Caco-2 (cell line): ENCODE measurements at regions not wholly inside any gene's neighbourhood (a gene's known extent, or its start where the extent isn't known, plus 50 kb on each side); places are given as distances from the start of the nearest gene placed in this dataset.

Experiments used
- BruUV-seq: library from RNA; stranded (reverse); fragments of 400-500 nt; replicated peaks from 2 replicates; lab custom pipeline; 2021; lab: Mats Ljungman, UMichigan
- CTCF ChIA-PET: fragments of 300-600 bp; sonication (Branson Sonifier 250); formaldehyde crosslinking; loops from one replicate; lab custom pipeline; 2022; ENCODE audit warnings: antibody characterized with exemption; lab: Charles Lee
- POLR2A ChIA-PET: fragments of 300-600 bp; sonication (Branson Sonifier 250); formaldehyde crosslinking; loops from one replicate; lab custom pipeline; 2022; ENCODE audit warnings: antibody characterized with exemption; lab: Charles Lee
- DNase-seq, 2 experiments: peaks; one replicate each; pipeline versions ENCODE4 v3.0.0 to v3.0.0-alpha.2; 2020 to 2022
- H3K27me3 ChIP-seq: replicated peaks from 2 replicates; pipeline ENCODE4 v1.6.0; 2011; ENCODE audit warnings: low read length; ENCODE audit not compliant: control insufficient read depth, insufficient read depth
- H3K36me3 ChIP-seq: 2 replicates; pipeline ENCODE4 v1.5.1; 2011; ENCODE audit warnings: low read length; ENCODE audit not compliant: control insufficient read depth, insufficient read depth
- H3K4me1 ChIP-seq: fragments of 250-450 bp; sonication (Bioruptor Pico); 2 replicates; pipeline ENCODE4 v1.5.1; 2020; ENCODE audit warnings: mild to moderate bottlenecking
- H3K4me3 ChIP-seq: 2 replicates; pipeline ENCODE4 v1.5.1; 2011; ENCODE audit warnings: low read depth, mild to moderate bottlenecking, control low read depth, low read length
- H3K9me3 ChIP-seq: fragments of 250-450 bp; sonication (Bioruptor Pico); 2 replicates; pipeline ENCODE4 v1.5.1; 2020; ENCODE audit warnings: mild to moderate bottlenecking, moderate library complexity
- H3K27ac Mint-ChIP-seq: one replicate; pipeline ENCODE4 v1.8.0; 2022; ENCODE audit warnings: mixed read lengths; ENCODE audit not compliant: unreplicated experiment
- H3K27me3 Mint-ChIP-seq: one replicate; pipeline ENCODE4 v1.8.0; 2022; ENCODE audit warnings: mixed read lengths; ENCODE audit not compliant: insufficient read depth, unreplicated experiment
- H3K36me3 Mint-ChIP-seq: one replicate; pipeline ENCODE4 v1.8.0; 2022; ENCODE audit warnings: mild to moderate bottlenecking, mixed read lengths; ENCODE audit not compliant: insufficient read depth, unreplicated experiment
- H3K4me1 Mint-ChIP-seq: one replicate; pipeline ENCODE4 v1.8.0; 2022; ENCODE audit warnings: low read depth, mixed read lengths; ENCODE audit not compliant: unreplicated experiment
- H3K4me3 Mint-ChIP-seq: one replicate; pipeline ENCODE4 v1.8.0; 2022; ENCODE audit warnings: mild to moderate bottlenecking, moderate library complexity, mixed read lengths; ENCODE audit not compliant: unreplicated experiment
- H3K9me3 Mint-ChIP-seq: one replicate; pipeline ENCODE4 v1.8.0; 2022; ENCODE audit warnings: mixed read lengths; ENCODE audit not compliant: unreplicated experiment
- intact Hi-C: fragments of 100-400 bp; cut with micrococcal nuclease; formaldehyde crosslinking; loops from one replicate; pipeline ENCODE4 v1.10.0; 2022; ENCODE audit not compliant: unreplicated experiment
- TF ChIP-seq, protein P1 (sequence below), 2 experiments: fragments of 200-600 bp in 1 of 2; IDR thresholded peaks; 1 replicate in 1 of 2; 2 replicates in 1 of 2; pipeline versions ENCODE4 v1.5.1 to v1.8.0; 2011 to 2022; ENCODE audit warnings: antibody characterized with exemption in 1 of 2, control low read depth in 1 of 2, inconsistent platforms in 1 of 2, low read depth in 1 of 2, low read length in 1 of 2, mild to moderate bottlenecking in 1 of 2, moderate library complexity in 1 of 2; ENCODE audit not compliant: insufficient read depth in 1 of 2, severe bottlenecking in 1 of 2, unreplicated experiment in 1 of 2

DNA sequence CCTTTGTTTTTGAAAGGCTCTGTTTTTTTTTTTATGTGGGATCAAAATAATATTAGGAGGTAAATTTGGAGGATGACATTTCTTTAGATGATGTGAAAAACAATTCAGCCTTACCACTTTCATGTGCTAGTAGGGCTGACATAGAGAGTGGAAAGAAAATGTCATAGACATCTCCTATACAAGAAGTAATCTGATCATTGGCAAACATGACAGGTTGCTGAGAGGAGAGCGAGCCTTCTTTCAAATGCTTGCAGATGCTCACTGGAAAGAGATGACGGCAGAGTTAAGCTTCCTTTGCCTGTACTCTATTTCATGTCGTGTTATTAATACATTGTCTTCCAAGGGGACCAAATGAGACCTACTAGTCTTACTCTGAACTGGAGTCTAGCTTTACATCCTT is 160.1 kb upstream of the DAP start:
- Mint-ChIP-seq H3K4me1 (no peaks in the 10 kb centered on the region), H3K27ac (no peak overlapping the region), H3K27me3 (peaks cover 29% of the 10 kb centered on the region), H3K36me3 (no peaks in the 10 kb centered on the region), H3K4me3 (no peak overlapping the region), H3K9me3 (no peaks in the 10 kb centered on the region)
- CTCF ChIA-PET, result no interaction called here
- intact Hi-C loops, result no loop called here
- no TSS peak for BruUV-seq
- no peak for DNase-seq
- POLR2A ChIA-PET, result no interaction called here
- Histone ChIP-seq H3K4me1 (no peaks in the 10 kb centered on the region), H3K36me3 (no peaks in the 10 kb centered on the region), H3K4me3 (no peak overlapping the region), H3K27me3 (no peaks in the 10 kb centered on the region), H3K9me3 (0 out of 2 replicates have a peak, but pooled peaks cover 4% of the 10 kb centered on the region)
- TF ChIP-seq, protein P1, sequence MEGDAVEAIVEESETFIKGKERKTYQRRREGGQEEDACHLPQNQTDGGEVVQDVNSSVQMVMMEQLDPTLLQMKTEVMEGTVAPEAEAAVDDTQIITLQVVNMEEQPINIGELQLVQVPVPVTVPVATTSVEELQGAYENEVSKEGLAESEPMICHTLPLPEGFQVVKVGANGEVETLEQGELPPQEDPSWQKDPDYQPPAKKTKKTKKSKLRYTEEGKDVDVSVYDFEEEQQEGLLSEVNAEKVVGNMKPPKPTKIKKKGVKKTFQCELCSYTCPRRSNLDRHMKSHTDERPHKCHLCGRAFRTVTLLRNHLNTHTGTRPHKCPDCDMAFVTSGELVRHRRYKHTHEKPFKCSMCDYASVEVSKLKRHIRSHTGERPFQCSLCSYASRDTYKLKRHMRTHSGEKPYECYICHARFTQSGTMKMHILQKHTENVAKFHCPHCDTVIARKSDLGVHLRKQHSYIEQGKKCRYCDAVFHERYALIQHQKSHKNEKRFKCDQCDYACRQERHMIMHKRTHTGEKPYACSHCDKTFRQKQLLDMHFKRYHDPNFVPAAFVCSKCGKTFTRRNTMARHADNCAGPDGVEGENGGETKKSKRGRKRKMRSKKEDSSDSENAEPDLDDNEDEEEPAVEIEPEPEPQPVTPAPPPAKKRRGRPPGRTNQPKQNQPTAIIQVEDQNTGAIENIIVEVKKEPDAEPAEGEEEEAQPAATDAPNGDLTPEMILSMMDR (IDR thresholded peaks at IDR 0.05; ENCODE audit: insufficient read depth in 1 of 2, low read depth in 1 of 2, low read length in 1 of 2, severe bottlenecking in 1 of 2, unreplicated experiment in 1 of 2), result no peak

DNA sequence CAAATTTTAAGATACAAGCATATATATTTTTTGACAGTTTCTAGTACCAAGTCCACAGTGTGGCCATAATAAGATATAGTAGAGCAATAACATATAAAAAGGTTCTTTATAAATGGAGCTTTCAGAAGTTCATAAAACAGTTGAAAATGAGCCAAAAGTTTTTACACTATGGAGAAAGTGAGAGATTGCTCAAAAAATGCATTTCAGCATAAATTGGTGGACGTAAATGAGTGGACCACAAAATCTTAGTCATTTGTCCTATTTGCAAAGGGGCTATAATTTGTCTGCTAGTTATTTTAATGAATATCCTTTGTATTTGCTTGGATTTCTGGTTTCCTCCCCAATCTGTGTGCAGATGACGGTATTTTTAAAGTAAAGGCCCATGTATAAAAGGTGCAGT is 159.4 kb upstream of the DAP start:
- no TSS peak for BruUV-seq
- Mint-ChIP-seq H3K27ac (no peak overlapping the region), H3K4me1 (no peaks in the 10 kb centered on the region), H3K36me3 (no peaks in the 10 kb centered on the region), H3K27me3 (peaks cover 29% of the 10 kb centered on the region), H3K9me3 (no peaks in the 10 kb centered on the region), H3K4me3 (no peak overlapping the region)
- DNase-seq, result no peak
- ChIA-PET POLR2A (no interaction called here), CTCF (no interaction called here)
- H3K9me3 ChIP-seq, result no peaks in the 10 kb centered on the region
- no peaks in the 10 kb centered on the region for H3K4me1 ChIP-seq
- no peaks in the 10 kb centered on the region; the same call in 1 of the 2 replicates for H3K27me3 ChIP-seq
- intact Hi-C loops, result no loop called here
- H3K36me3 ChIP-seq, result no peaks in the 10 kb centered on the region
- TF ChIP-seq, protein P1 (IDR thresholded peaks at IDR 0.05; ENCODE audit: insufficient read depth in 1 of 2, low read depth in 1 of 2, low read length in 1 of 2, severe bottlenecking in 1 of 2, unreplicated experiment in 1 of 2), result no peak
- H3K4me3 ChIP-seq, result no peak overlapping the region

DNA sequence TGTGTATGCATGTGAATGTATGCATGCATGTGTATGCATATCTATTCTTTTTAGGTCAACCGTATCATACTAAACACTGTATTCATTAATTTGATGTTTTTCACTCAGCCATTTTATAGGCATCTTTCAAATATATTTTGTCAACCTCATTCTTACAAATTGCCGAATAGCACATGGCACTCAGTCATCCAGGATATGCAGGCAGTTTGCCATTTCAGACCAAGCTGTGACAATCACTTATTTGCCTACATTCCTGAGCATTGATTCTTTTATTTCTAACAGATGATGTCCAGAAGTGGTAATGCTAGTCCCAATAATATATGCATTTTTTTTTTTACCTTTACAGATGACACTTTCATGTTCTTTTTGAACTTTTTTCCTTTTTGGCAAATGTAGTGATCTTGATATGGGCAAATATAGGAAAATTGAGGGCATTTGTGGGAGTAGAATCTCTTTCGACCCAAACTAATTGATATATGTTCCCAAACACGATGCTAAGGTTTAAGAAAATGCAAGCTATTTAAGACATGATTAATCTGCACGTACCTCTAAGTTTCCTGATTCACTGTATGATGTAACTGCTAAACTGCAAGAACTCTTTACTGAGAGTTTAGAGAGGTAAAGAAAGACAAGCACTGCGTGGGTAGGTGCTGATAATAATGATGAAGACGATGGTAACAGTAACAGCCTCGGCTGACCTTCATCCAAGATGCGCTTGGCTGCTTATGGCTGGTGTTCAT is 153.9 kb upstream of the DAP start:
- Histone ChIP-seq H3K4me1 (no peaks in the 10 kb centered on the region), H3K9me3 (no peaks in the 10 kb centered on the region), H3K4me3 (no peak overlapping the region), H3K36me3 (no peaks in the 10 kb centered on the region), H3K27me3 (no peaks in the 10 kb centered on the region; the same call in 1 of the 2 replicates)
- no peak overlapping the region for H3K4me3 Mint-ChIP-seq
- no peaks in the 10 kb centered on the region for H3K36me3 Mint-ChIP-seq
- H3K9me3 Mint-ChIP-seq, result no peaks in the 10 kb centered on the region
- ChIA-PET POLR2A (no interaction called here), CTCF (no interaction called here)
- DNase-seq, result no peak
- no peak overlapping the region for H3K27ac Mint-ChIP-seq
- H3K4me1 Mint-ChIP-seq, result no peaks in the 10 kb centered on the region
- TF ChIP-seq, protein P1 (IDR thresholded peaks at IDR 0.05; ENCODE audit: insufficient read depth in 1 of 2, low read depth in 1 of 2, low read length in 1 of 2, severe bottlenecking in 1 of 2, unreplicated experiment in 1 of 2), result no peak
- intact Hi-C loops, result no loop called here
- H3K27me3 Mint-ChIP-seq, result peaks cover 33% of the 10 kb centered on the region
- no TSS peak for BruUV-seq
